ENCODE measurements at regions not wholly inside any gene's neighbourhood (a gene's known extent, or its start where the extent isn't known, plus 50 kb on each side); places are given as distances from the start of the nearest gene placed in this dataset.
A peak's percentile ranks its signal among the peaks of the same experiment; 100 is the strongest.

GRCh38 chr4:31365006-31365690 is 645.0 kb downstream of the PCDH7 start:
- no peak overlapping the region for H3K27ac ChIP-seq
- TF ChIP-seq ZFX (IDR thresholded peaks at IDR 0.05; ENCODE audit: borderline replicate concordance), result no peak
- no peak for TF ChIP-seq CTCF (IDR thresholded peaks at IDR 0.05)

- TF ChIP-seq ZFX (IDR thresholded peaks at IDR 0.05; ENCODE audit: borderline replicate concordance) (no peak), CTCF (IDR thresholded peaks at IDR 0.05) (no peak)
- H3K27ac ChIP-seq, result no peak overlapping the region
Observed at GRCh38 chr4:31366041-31366440, 645.9 kb downstream of the PCDH7 start.

- H3K27ac ChIP-seq, result no peak overlapping the region
- TF ChIP-seq ZFX (IDR thresholded peaks at IDR 0.05; ENCODE audit: borderline replicate concordance), result no peak
- TF ChIP-seq CTCF (IDR thresholded peaks at IDR 0.05), result peak; percentile 84
Observed at GRCh38 chr4:31370866-31371465, 650.8 kb downstream of the PCDH7 start.

GRCh38 chr4:31374256-31374960 is 654.2 kb downstream of the PCDH7 start:
- TF ChIP-seq ZFX (IDR thresholded peaks at IDR 0.05; ENCODE audit: borderline replicate concordance), result no peak
- no peak overlapping the region for H3K27ac ChIP-seq

- H3K27ac ChIP-seq, result no peak overlapping the region
- no peak for TF ChIP-seq CTCF (IDR thresholded peaks at IDR 0.05)
- no peak for TF ChIP-seq ZFX (IDR thresholded peaks at IDR 0.05; ENCODE audit: borderline replicate concordance)
Observed at GRCh38 chr4:31375936-31376335, 655.8 kb downstream of the PCDH7 start.

GRCh38 chr4:31379364-31379763 is 659.2 kb downstream of the PCDH7 start:
- no peak overlapping the region for H3K27ac ChIP-seq
- TF ChIP-seq CTCF (IDR thresholded peaks at IDR 0.05) (no peak), ZFX (IDR thresholded peaks at IDR 0.05; ENCODE audit: borderline replicate concordance) (no peak)

GRCh38 chr4:31383767-31384166 is 663.6 kb downstream of the PCDH7 start:
- no peak overlapping the region for H3K27ac ChIP-seq
- TF ChIP-seq CTCF (IDR thresholded peaks at IDR 0.05), result no peak
- TF ChIP-seq ZFX (IDR thresholded peaks at IDR 0.05; ENCODE audit: borderline replicate concordance), result no peak

Measured in 22Rv1 (cell line).